NCI-H1105 treated with DMSO at 0.1 percent for 48 hours (cell line): ENCODE measurements at regions not wholly inside any gene's neighbourhood (a gene's known extent, or its start where the extent isn't known, plus 50 kb on each side); places are given as distances from the start of the nearest gene placed in this dataset.

ENCODE experiments used
- DNase-seq: peaks from one replicate; lab custom pipeline; 2025; lab: John Stamatoyannopoulos, UW

- no peak for DNase-seq
These were observed 456.2 kb upstream of the DAB2 start for GRCh38 chr5:39880985-39881384.

- no peak for DNase-seq
These were observed 452.7 kb upstream of the DAB2 start for GRCh38 chr5:39877479-39877878.

- no peak for DNase-seq
These were observed 451.4 kb upstream of the DAB2 start for GRCh38 chr5:39876146-39876545.

GRCh38 chr5:39870137-39870536 is 445.4 kb upstream of the DAB2 start:
- DNase-seq, result no peak

GRCh38 chr5:39869396-39869795 is 444.6 kb upstream of the DAB2 start:
- no peak for DNase-seq

GRCh38 chr5:39867923-39868322 is 443.1 kb upstream of the DAB2 start:
- no peak for DNase-seq

- DNase-seq, result no peak
These were observed 439.3 kb upstream of the DAB2 start for GRCh38 chr5:39863926-39864552.

GRCh38 chr5:39857041-39857440 is 432.3 kb upstream of the DAB2 start:
- no peak for DNase-seq

GRCh38 chr5:39854771-39855410 is 430.1 kb upstream of the DAB2 start:
- no peak for DNase-seq

- DNase-seq, result no peak
These were observed 425.5 kb upstream of the DAB2 start for GRCh38 chr5:39850291-39850690.

- DNase-seq, result no peak
These were observed 421.4 kb upstream of the DAB2 start for GRCh38 chr5:39846144-39846543.

GRCh38 chr5:39843767-39844166 is 419.0 kb upstream of the DAB2 start:
- no peak for DNase-seq

- no peak for DNase-seq
These were observed 410.6 kb upstream of the DAB2 start for GRCh38 chr5:39835371-39835770.

- no peak for DNase-seq
These were observed 404.7 kb upstream of the DAB2 start for GRCh38 chr5:39829441-39829840.

GRCh38 chr5:39826051-39826450 is 401.3 kb upstream of the DAB2 start:
- DNase-seq, result no peak

- DNase-seq, result no peak
These were observed 400.5 kb upstream of the DAB2 start for GRCh38 chr5:39825301-39825700.

- DNase-seq, result no peak
These were observed 397.2 kb upstream of the DAB2 start for GRCh38 chr5:39822020-39822419.

GRCh38 chr5:39816866-39817265 is 392.1 kb upstream of the DAB2 start:
- no peak for DNase-seq

- no peak for DNase-seq
These were observed 391.5 kb upstream of the DAB2 start for GRCh38 chr5:39816156-39816845.

- DNase-seq, result no peak
These were observed 390.9 kb upstream of the DAB2 start for GRCh38 chr5:39815711-39816110.

- no peak for DNase-seq
These were observed 386.6 kb upstream of the DAB2 start for GRCh38 chr5:39811381-39811780.

GRCh38 chr5:39808656-39809055 is 383.9 kb upstream of the DAB2 start:
- DNase-seq, result no peak

- DNase-seq, result no peak
These were observed 376.5 kb upstream of the DAB2 start for GRCh38 chr5:39801306-39801705.
